ENCODE measurements at regions not wholly inside any gene's neighbourhood (a gene's known extent, or its start where the extent isn't known, plus 50 kb on each side); places are given as distances from the start of the nearest gene placed in this dataset.
A peak's percentile ranks its signal among the peaks of the same experiment; 100 is the strongest.
"Not testable (repeated sequence)": the region's sequence is repeated elsewhere in the genome, so short reads cannot be mapped to it uniquely, and the experiment has no call there.

GRCh38 chr7:53624356-53624755 is 588.9 kb downstream of the POM121L12 start:
- H3K79me1 ChIP-seq (replicated peaks; ENCODE audit: low read length, poor library complexity, severe bottlenecking): no peaks in the 10 kb centered on the region
- H3K27ac ChIP-seq (ENCODE audit: low read length, poor library complexity, severe bottlenecking): peak overlapping the region; percentile 28
- H3K9me3 ChIP-seq (ENCODE audit: control insufficient read depth, low read length): peaks cover 18% of the 10 kb centered on the region
- 92% methylated on average over 2 of the region's 4 CpGs for WGBS
- no peak overlapping the region for H2AK5ac ChIP-seq (ENCODE audit: low read length, severe bottlenecking)
- H2BK5ac ChIP-seq (ENCODE audit: low read depth, low read length, poor library complexity, severe bottlenecking): no peak overlapping the region
- H3K14ac ChIP-seq (ENCODE audit: low read length in 2 of 2): no peak overlapping the region
- no peak for DNase-seq
- no peak overlapping the region for H3K4ac ChIP-seq (ENCODE audit: low read depth in 1 of 2, low read length in 2 of 2)
- no peak overlapping the region for H2AFZ ChIP-seq (ENCODE audit: low read depth, low read length)
- H2BK120ac ChIP-seq (ENCODE audit: low read depth, low read length): no peak overlapping the region
- H4K8ac ChIP-seq (ENCODE audit: low read length): no peak overlapping the region
- H3K4me1 ChIP-seq (ENCODE audit: control insufficient read depth, insufficient read depth, low read depth, low read length): no peaks in the 10 kb centered on the region
- H3K27me3 ChIP-seq (ENCODE audit: control insufficient read depth in 1 of 2, insufficient read depth in 1 of 2, low read length in 2 of 2): no peaks in the 10 kb centered on the region
- H4K91ac ChIP-seq (ENCODE audit: low read length): no peak overlapping the region
- no peak overlapping the region for H3K4me2 ChIP-seq (ENCODE audit: low read length, poor library complexity, severe bottlenecking)
- no peak overlapping the region for H2BK15ac ChIP-seq (ENCODE audit: low read depth, poor library complexity, severe bottlenecking)
- H3K23ac ChIP-seq (ENCODE audit: low read length in 2 of 2): no peak overlapping the region
- H3K9ac ChIP-seq (ENCODE audit: low read length): no peak overlapping the region
- no peak overlapping the region for H3K18ac ChIP-seq (ENCODE audit: low read depth in 1 of 2, low read length in 2 of 2)
- H3K36me3 ChIP-seq (ENCODE audit: control insufficient read depth in 1 of 2, insufficient read depth in 2 of 2, low read depth in 1 of 2, low read length in 2 of 2): no peaks in the 10 kb centered on the region
- H3K4me3 ChIP-seq (ENCODE audit: insufficient read depth in 1 of 2, low read depth in 1 of 2, low read length in 2 of 2): no peak overlapping the region
- no peak overlapping the region for H2BK12ac ChIP-seq (ENCODE audit: low read length in 2 of 2)

GRCh38 chr7:53628775-53629174 is 593.3 kb downstream of the POM121L12 start:
- no peaks in the 10 kb centered on the region for H3K4me1 ChIP-seq (ENCODE audit: control insufficient read depth, insufficient read depth, low read depth, low read length)
- no peaks in the 10 kb centered on the region for H3K27me3 ChIP-seq (ENCODE audit: control insufficient read depth in 1 of 2, insufficient read depth in 1 of 2, low read length in 2 of 2)
- no peak overlapping the region for H2AFZ ChIP-seq (ENCODE audit: low read depth, low read length)
- H4K8ac ChIP-seq (ENCODE audit: low read length): no peak overlapping the region
- no peak overlapping the region for H4K91ac ChIP-seq (ENCODE audit: low read length)
- H3K9me3 ChIP-seq (ENCODE audit: control insufficient read depth, low read length): peaks cover 21% of the 10 kb centered on the region
- no peaks in the 10 kb centered on the region for H3K36me3 ChIP-seq (ENCODE audit: control insufficient read depth in 1 of 2, insufficient read depth in 2 of 2, low read depth in 1 of 2, low read length in 2 of 2)
- no peak overlapping the region for H3K27ac ChIP-seq (ENCODE audit: low read length, poor library complexity, severe bottlenecking)
- H2BK5ac ChIP-seq (ENCODE audit: low read depth, low read length, poor library complexity, severe bottlenecking): no peak overlapping the region
- no peaks in the 10 kb centered on the region for H3K79me1 ChIP-seq (replicated peaks; ENCODE audit: low read length, poor library complexity, severe bottlenecking)
- no peak overlapping the region for H2BK12ac ChIP-seq (ENCODE audit: low read length in 2 of 2)
- 82% methylated on average over 6 of the region's 6 CpGs for WGBS
- no peak overlapping the region for H3K23ac ChIP-seq (ENCODE audit: low read length in 2 of 2)
- no peak overlapping the region for H3K18ac ChIP-seq (ENCODE audit: low read depth in 1 of 2, low read length in 2 of 2)
- no peak overlapping the region for H3K4ac ChIP-seq (ENCODE audit: low read depth in 1 of 2, low read length in 2 of 2)
- DNase-seq: no peak
- no peak overlapping the region for H3K4me3 ChIP-seq (ENCODE audit: insufficient read depth in 1 of 2, low read depth in 1 of 2, low read length in 2 of 2)
- H2AK5ac ChIP-seq (ENCODE audit: low read length, severe bottlenecking): no peak overlapping the region
- H3K4me2 ChIP-seq (ENCODE audit: low read length, poor library complexity, severe bottlenecking): no peak overlapping the region
- H3K14ac ChIP-seq (ENCODE audit: low read length in 2 of 2): no peak overlapping the region
- H3K9ac ChIP-seq (ENCODE audit: low read length): no peak overlapping the region
- no peak overlapping the region for H2BK120ac ChIP-seq (ENCODE audit: low read depth, low read length)
- no peak overlapping the region for H2BK15ac ChIP-seq (ENCODE audit: low read depth, poor library complexity, severe bottlenecking)

GRCh38 chr7:53635251-53635650 is 599.8 kb downstream of the POM121L12 start:
- not testable (repeated sequence) for H2BK12ac ChIP-seq (ENCODE audit: low read length in 2 of 2); H3K18ac ChIP-seq (ENCODE audit: low read depth in 1 of 2, low read length in 2 of 2); H2BK5ac ChIP-seq (ENCODE audit: low read depth, low read length, poor library complexity, severe bottlenecking); H3K27ac ChIP-seq (ENCODE audit: low read length, poor library complexity, severe bottlenecking); H2AK5ac ChIP-seq (ENCODE audit: low read length, severe bottlenecking); H3K9ac ChIP-seq (ENCODE audit: low read length); H2BK15ac ChIP-seq (ENCODE audit: low read depth, poor library complexity, severe bottlenecking); H3K4me3 ChIP-seq (ENCODE audit: insufficient read depth in 1 of 2, low read depth in 1 of 2, low read length in 2 of 2); H3K4ac ChIP-seq (ENCODE audit: low read depth in 1 of 2, low read length in 2 of 2); H2AFZ ChIP-seq (ENCODE audit: low read depth, low read length); H3K9me3 ChIP-seq (ENCODE audit: control insufficient read depth, low read length); H3K36me3 ChIP-seq (ENCODE audit: control insufficient read depth in 1 of 2, insufficient read depth in 2 of 2, low read depth in 1 of 2, low read length in 2 of 2); DNase-seq; H4K91ac ChIP-seq (ENCODE audit: low read length); H3K23ac ChIP-seq (ENCODE audit: low read length in 2 of 2); H3K4me2 ChIP-seq (ENCODE audit: low read length, poor library complexity, severe bottlenecking); H2BK120ac ChIP-seq (ENCODE audit: low read depth, low read length); H3K27me3 ChIP-seq (ENCODE audit: control insufficient read depth in 1 of 2, insufficient read depth in 1 of 2, low read length in 2 of 2); H4K8ac ChIP-seq (ENCODE audit: low read length); H3K14ac ChIP-seq (ENCODE audit: low read length in 2 of 2); H3K4me1 ChIP-seq (ENCODE audit: control insufficient read depth, insufficient read depth, low read depth, low read length); H3K79me1 ChIP-seq (replicated peaks; ENCODE audit: low read length, poor library complexity, severe bottlenecking)
- WGBS: 87% methylated on average over 5 of the region's 5 CpGs

GRCh38 chr7:53638517-53638916 is 603.1 kb downstream of the POM121L12 start:
- Histone ChIP-seq H3K9me3 (ENCODE audit: control insufficient read depth, low read length) (peaks cover 8% of the 10 kb centered on the region), H2BK15ac (ENCODE audit: low read depth, poor library complexity, severe bottlenecking) (no peak overlapping the region), H2BK5ac (ENCODE audit: low read depth, low read length, poor library complexity, severe bottlenecking) (no peak overlapping the region), H3K79me1 (replicated peaks; ENCODE audit: low read length, poor library complexity, severe bottlenecking) (no peaks in the 10 kb centered on the region), H2BK120ac (ENCODE audit: low read depth, low read length) (no peak overlapping the region), H3K27me3 (ENCODE audit: control insufficient read depth in 1 of 2, insufficient read depth in 1 of 2, low read length in 2 of 2) (no peaks in the 10 kb centered on the region), H3K4ac (ENCODE audit: low read depth in 1 of 2, low read length in 2 of 2) (no peak overlapping the region), H3K4me3 (ENCODE audit: insufficient read depth in 1 of 2, low read depth in 1 of 2, low read length in 2 of 2) (no peak overlapping the region), H2AK5ac (ENCODE audit: low read length, severe bottlenecking) (no peak overlapping the region), H4K91ac (ENCODE audit: low read length) (no peak overlapping the region), H3K36me3 (ENCODE audit: control insufficient read depth in 1 of 2, insufficient read depth in 2 of 2, low read depth in 1 of 2, low read length in 2 of 2) (no peaks in the 10 kb centered on the region), H2BK12ac (ENCODE audit: low read length in 2 of 2) (no peak overlapping the region), H3K4me2 (ENCODE audit: low read length, poor library complexity, severe bottlenecking) (no peak overlapping the region), H3K9ac (ENCODE audit: low read length) (no peak overlapping the region), H3K18ac (ENCODE audit: low read depth in 1 of 2, low read length in 2 of 2) (no peak overlapping the region), H3K23ac (ENCODE audit: low read length in 2 of 2) (no peak overlapping the region), H3K4me1 (ENCODE audit: control insufficient read depth, insufficient read depth, low read depth, low read length) (no peaks in the 10 kb centered on the region), H4K8ac (ENCODE audit: low read length) (no peak overlapping the region), H3K27ac (ENCODE audit: low read length, poor library complexity, severe bottlenecking) (no peak overlapping the region), H3K14ac (ENCODE audit: low read length in 2 of 2) (no peak overlapping the region), H2AFZ (ENCODE audit: low read depth, low read length) (no peak overlapping the region)
- no peak for DNase-seq

Data from mesenchymal stem cell (in vitro differentiated cells and primary cell).